Neural crest cell (in vitro differentiated cells): ENCODE measurements at regions not wholly inside any gene's neighbourhood (a gene's known extent, or its start where the extent isn't known, plus 50 kb on each side); places are given as distances from the start of the nearest gene placed in this dataset.

ENCODE experiments used
- DNase-seq: peaks from one replicate; pipeline ENCODE4 v3.0.0; 2021; ENCODE audit warnings: low read depth, mixed read lengths, low spot score
- H3K27ac Mint-ChIP-seq: one replicate; pipeline ENCODE4 v1.8.0; 2021; ENCODE audit warnings: mild to moderate bottlenecking, mixed read lengths; ENCODE audit not compliant: unreplicated experiment
- H3K27me3 Mint-ChIP-seq: 2 replicates; pipeline ENCODE4 v1.8.0; 2021; ENCODE audit warnings: low read depth, mild to moderate bottlenecking, mixed read lengths
- H3K36me3 Mint-ChIP-seq: 2 replicates; pipeline ENCODE4 v1.8.0; 2021; ENCODE audit warnings: low read depth, mild to moderate bottlenecking, mixed read lengths
- H3K4me1 Mint-ChIP-seq: 2 replicates; pipeline ENCODE4 v1.8.0; 2021; ENCODE audit warnings: mixed read lengths
- H3K4me3 Mint-ChIP-seq: one replicate; pipeline ENCODE4 v1.8.0; 2021; ENCODE audit warnings: mild to moderate bottlenecking, mixed read lengths
- H3K9me3 Mint-ChIP-seq: 2 replicates; pipeline ENCODE4 v1.8.0; 2021; ENCODE audit warnings: mixed read lengths
- TF ChIP-seq, protein P1 (sequence below): fragments of 200-600 bp; sonication (generic); conservative IDR thresholded peaks from 2 replicates; pipeline ENCODE4 v1.5.0; 2021; ENCODE audit warnings: antibody characterized with exemption, mild to moderate bottlenecking

DNA sequence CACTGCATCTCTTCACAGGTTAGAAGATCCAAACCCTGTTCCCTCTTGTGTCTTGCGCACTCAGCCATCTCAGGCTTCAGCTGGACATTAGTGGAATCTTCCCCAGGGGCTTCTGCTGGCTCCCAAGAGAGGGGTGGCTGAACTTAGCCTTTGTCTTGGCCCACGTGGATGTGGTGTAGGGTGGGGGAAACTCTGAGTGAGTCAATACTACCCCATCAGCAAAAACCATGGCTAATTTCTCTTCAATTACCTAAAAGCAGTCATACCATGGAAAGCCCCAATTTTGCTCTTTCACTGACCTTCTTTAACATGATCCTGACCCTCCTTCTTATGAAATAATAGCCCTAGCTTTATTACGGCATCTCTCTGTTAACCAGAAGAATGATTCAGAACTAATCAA is 72.5 kb upstream of the RAB3GAP2 start:
- DNase-seq: no peak
- no peaks in the 10 kb centered on the region for H3K27me3 Mint-ChIP-seq
- H3K36me3 Mint-ChIP-seq: no peaks in the 10 kb centered on the region
- H3K4me3 Mint-ChIP-seq: no peak overlapping the region
- peaks cover 3% of the 10 kb centered on the region for H3K9me3 Mint-ChIP-seq
- H3K4me1 Mint-ChIP-seq: peaks cover under 1% of the 10 kb centered on the region
- TF ChIP-seq, protein P1, sequence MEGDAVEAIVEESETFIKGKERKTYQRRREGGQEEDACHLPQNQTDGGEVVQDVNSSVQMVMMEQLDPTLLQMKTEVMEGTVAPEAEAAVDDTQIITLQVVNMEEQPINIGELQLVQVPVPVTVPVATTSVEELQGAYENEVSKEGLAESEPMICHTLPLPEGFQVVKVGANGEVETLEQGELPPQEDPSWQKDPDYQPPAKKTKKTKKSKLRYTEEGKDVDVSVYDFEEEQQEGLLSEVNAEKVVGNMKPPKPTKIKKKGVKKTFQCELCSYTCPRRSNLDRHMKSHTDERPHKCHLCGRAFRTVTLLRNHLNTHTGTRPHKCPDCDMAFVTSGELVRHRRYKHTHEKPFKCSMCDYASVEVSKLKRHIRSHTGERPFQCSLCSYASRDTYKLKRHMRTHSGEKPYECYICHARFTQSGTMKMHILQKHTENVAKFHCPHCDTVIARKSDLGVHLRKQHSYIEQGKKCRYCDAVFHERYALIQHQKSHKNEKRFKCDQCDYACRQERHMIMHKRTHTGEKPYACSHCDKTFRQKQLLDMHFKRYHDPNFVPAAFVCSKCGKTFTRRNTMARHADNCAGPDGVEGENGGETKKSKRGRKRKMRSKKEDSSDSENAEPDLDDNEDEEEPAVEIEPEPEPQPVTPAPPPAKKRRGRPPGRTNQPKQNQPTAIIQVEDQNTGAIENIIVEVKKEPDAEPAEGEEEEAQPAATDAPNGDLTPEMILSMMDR: no peak
- no peak overlapping the region for H3K27ac Mint-ChIP-seq

DNA sequence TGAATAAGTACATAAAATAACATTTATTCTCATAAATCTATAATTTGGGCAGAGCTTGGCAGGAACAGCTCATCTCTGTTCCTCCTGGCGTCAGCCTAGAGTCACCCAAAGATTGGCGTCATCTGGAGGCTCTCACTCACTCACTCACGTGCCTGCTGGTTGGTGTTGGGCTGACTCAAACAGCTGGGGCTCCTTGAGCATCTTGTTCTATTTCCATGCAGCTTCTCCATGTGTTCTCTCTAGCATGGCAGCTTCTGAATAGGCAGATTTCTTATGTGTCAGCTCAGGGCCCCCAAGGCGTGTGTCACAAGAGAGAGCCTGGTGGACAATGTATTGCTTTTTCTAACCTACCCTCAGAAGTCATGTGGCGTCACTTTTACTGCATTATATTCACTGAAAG is 70.6 kb upstream of the RAB3GAP2 start:
- DNase-seq: no peak
- Mint-ChIP-seq H3K4me1 (no peaks in the 10 kb centered on the region), H3K27ac (no peak overlapping the region), H3K4me3 (no peak overlapping the region), H3K27me3 (no peaks in the 10 kb centered on the region), H3K9me3 (peaks cover 3% of the 10 kb centered on the region), H3K36me3 (no peaks in the 10 kb centered on the region)
- TF ChIP-seq, protein P1: no peak

DNA sequence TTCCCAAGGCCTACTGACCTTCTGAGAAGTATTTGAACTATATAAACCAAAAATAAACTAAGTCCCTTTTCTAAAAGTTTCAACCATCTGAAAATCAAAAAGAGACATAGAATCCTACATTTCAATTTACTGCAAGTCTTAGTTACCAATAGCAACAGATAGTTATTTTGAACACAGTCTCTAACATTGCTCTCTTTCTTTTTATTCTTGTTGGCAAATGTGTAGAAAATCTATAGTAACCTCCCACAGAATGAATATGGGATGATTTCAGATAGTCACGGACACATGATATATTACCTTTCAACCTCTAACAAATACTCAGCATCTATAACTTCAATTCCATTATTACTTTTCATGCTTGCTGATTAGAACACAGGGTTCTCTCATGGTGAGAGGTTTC is 68.9 kb upstream of the RAB3GAP2 start:
- Mint-ChIP-seq H3K4me3 (no peak overlapping the region), H3K27ac (no peak overlapping the region), H3K27me3 (no peaks in the 10 kb centered on the region), H3K4me1 (no peaks in the 10 kb centered on the region), H3K36me3 (no peaks in the 10 kb centered on the region), H3K9me3 (peaks cover 3% of the 10 kb centered on the region)
- no peak for DNase-seq
- TF ChIP-seq, protein P1: no peak

DNA sequence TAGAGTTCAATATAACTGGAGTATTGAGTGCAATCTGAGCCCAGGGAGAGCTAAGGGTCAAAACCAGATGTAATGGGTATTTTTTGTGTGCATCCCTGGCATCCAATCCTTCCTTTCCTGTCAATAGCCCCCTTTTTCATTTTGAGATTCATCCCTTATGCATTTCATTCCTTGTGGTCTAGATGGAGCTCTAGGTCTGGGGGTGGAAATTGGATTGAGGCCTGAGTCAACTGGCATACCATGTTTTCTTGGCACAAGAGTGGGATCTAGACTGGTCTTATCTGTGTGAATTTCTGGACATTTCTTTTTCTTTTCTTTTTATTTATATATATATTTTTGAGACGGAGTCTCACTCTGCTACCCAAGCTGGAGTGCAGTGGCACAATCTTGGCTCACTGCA is 67.3 kb upstream of the RAB3GAP2 start:
- Mint-ChIP-seq H3K9me3 (peaks cover 3% of the 10 kb centered on the region), H3K36me3 (no peaks in the 10 kb centered on the region), H3K4me3 (no peak overlapping the region), H3K4me1 (no peaks in the 10 kb centered on the region), H3K27me3 (no peaks in the 10 kb centered on the region), H3K27ac (no peak overlapping the region)
- TF ChIP-seq, protein P1: no peak
- DNase-seq: no peak

DNA sequence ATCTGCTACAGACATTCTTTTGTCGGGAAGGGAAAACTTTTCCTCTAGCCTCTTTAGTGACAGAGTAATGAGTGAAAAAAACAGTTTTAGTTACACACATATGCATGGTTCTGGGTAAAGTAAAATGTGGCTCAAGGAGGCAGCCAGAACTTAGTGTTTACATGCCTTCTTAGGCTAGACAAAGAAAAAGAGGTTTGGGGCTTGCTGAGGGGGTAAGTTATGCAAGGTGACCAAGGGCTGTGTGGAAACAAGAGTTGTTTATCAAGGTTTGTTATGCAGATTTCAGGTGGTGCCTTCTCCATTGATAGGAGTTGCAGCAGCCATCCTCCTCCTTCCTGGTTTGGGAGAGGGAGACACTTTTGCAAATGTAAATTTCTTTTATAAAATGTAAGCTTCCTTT is 66.5 kb upstream of the RAB3GAP2 start:
- H3K4me3 Mint-ChIP-seq: no peak overlapping the region
- H3K27ac Mint-ChIP-seq: no peak overlapping the region
- no peaks in the 10 kb centered on the region for H3K9me3 Mint-ChIP-seq
- H3K27me3 Mint-ChIP-seq: no peaks in the 10 kb centered on the region
- DNase-seq: no peak
- no peaks in the 10 kb centered on the region for H3K4me1 Mint-ChIP-seq
- no peaks in the 10 kb centered on the region for H3K36me3 Mint-ChIP-seq
- TF ChIP-seq, protein P1: no peak
